Fibroblast of lung (primary cell): ENCODE measurements at regions not wholly inside any gene's neighbourhood (a gene's known extent, or its start where the extent isn't known, plus 50 kb on each side); places are given as distances from the start of the nearest gene placed in this dataset.

Experiments
- EZH2 ChIP-seq: IDR thresholded peaks from 2 replicates; pipeline ENCODE4 v1.5.1; 2012; ENCODE audit warnings: low read length, control low read depth, mild to moderate bottlenecking; ENCODE audit errors: missing control alignments
- TF ChIP-seq, protein P1 (sequence below), 2 donors: IDR thresholded peaks in 1 of 2; conservative IDR thresholded peaks in 1 of 2; 1 replicate in 1 of 2; 2 replicates in 1 of 2; pipeline ENCODE4 v1.5.1; 2011 to 2012; ENCODE audit warnings: low read length in 2 of 2, control low read depth in 1 of 2, inconsistent platforms in 1 of 2, low read depth in 1 of 2, mild to moderate bottlenecking in 1 of 2

DNA sequence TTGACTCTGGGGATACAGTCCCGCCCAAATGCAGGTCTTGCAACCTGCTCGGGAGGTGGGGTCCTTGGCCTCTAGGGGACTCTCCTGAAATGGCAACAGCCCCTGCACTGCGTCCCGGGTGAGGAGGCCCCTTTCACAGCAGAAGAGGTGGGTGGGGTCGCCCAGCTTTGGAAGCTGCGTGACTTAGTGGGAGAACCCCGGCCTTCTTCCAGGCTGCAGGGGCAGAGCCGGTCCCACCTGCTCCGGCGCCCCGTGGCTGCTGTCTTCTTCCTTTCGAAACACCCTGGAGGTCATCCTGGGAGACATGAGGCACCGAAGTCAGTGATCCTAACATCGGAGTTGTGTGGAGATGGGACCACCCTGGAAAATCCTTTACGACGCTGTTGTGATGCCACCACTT, 103.7 kb upstream of the ADRA2C start:
- no peak for TF ChIP-seq EZH2
- TF ChIP-seq, protein P1, sequence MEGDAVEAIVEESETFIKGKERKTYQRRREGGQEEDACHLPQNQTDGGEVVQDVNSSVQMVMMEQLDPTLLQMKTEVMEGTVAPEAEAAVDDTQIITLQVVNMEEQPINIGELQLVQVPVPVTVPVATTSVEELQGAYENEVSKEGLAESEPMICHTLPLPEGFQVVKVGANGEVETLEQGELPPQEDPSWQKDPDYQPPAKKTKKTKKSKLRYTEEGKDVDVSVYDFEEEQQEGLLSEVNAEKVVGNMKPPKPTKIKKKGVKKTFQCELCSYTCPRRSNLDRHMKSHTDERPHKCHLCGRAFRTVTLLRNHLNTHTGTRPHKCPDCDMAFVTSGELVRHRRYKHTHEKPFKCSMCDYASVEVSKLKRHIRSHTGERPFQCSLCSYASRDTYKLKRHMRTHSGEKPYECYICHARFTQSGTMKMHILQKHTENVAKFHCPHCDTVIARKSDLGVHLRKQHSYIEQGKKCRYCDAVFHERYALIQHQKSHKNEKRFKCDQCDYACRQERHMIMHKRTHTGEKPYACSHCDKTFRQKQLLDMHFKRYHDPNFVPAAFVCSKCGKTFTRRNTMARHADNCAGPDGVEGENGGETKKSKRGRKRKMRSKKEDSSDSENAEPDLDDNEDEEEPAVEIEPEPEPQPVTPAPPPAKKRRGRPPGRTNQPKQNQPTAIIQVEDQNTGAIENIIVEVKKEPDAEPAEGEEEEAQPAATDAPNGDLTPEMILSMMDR (conservative IDR thresholded peaks at IDR 0.05 in 1 of 2, IDR thresholded peaks at IDR 0.05 in 1 of 2; ENCODE audit: low read depth in 1 of 2, low read length in 2 of 2), result no peak
